ENCODE measurements at regions not wholly inside any gene's neighbourhood (a gene's known extent, or its start where the extent isn't known, plus 50 kb on each side); places are given as distances from the start of the nearest gene placed in this dataset.
A peak's percentile ranks its signal among the peaks of the same experiment; 100 is the strongest.
"Not testable (repeated sequence)": the region's sequence is repeated elsewhere in the genome, so short reads cannot be mapped to it uniquely, and the experiment has no call there.

GRCh38 chr5:177941386-177941785, 54.7 kb downstream of the PROP1 start:
- not testable (repeated sequence) for DNase-seq

- peak; percentile 35 to 52 for DNase-seq
Observed at GRCh38 chr5:177939246-177940171, 56.5 kb downstream of the PROP1 start.

GRCh38 chr5:177938767-177939166, 57.3 kb downstream of the PROP1 start:
- not testable (repeated sequence) for DNase-seq

GRCh38 chr5:177934233-177934632, 61.8 kb downstream of the PROP1 start:
- not testable (repeated sequence) for DNase-seq

DNA sequence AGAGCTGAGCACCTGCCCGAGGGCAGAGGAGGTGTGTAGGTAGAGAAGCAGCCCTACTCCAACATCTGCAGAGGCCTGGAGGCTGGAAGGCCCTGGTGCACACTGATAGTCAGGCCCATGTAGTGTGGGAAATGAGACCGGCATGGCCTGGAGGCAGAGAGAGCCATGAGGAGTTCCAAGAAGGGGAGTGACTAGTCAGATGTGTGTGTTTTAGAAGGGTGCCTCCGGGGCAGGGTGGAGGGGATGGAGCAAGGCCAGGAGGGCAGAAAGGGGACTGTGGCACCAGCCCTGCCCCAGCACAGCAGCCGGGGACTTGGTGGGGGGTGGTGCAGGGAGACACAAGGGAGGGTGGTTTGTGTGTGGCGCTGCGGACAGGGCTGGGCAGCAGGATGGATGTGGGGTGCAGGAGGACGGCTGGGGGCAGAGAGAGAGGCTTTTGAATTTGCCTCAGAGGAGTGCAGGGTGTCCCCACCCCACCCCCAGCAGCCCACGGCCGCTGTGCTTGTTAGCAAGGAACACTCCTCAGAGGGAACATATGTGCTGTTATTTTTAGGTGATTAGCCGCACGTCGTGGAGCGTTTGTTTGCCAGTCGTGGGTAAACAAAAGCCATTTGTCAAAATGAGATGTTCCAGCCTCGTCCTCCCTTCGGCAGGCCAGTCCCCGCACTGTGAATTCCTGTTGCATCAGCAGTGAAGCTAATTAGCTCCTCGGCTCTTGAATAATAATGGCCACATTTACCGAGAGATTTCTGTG, 65.6 kb downstream of the PROP1 start:
- not testable (repeated sequence) for DNase-seq

GRCh38 chr5:177929618-177930017, 66.4 kb downstream of the PROP1 start:
- not testable (repeated sequence) for DNase-seq

GRCh38 chr5:177927500-177927899, 68.5 kb downstream of the PROP1 start:
- DNase-seq: not testable (repeated sequence)

DNA sequence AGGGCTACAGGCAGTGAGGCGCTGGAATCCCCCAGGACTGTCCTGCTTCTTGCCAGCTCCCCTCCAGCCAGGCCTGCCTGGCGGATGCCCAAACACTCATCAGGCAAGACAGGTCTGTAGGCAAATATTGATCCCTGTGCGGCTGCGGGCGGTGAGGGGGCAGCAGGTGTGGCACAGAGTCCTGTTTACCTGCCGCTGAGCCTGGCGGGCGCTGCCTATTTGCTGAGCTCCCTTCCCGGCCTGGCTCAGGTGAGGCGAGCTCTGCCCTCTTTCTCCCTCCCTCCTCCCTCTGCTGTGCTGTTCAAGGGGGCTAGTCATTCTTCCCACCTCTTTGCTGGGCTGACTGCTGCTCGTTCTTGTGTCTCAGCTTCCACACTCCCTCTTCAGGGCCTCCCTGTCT, 71.5 kb downstream of the PROP1 start:
- not testable (repeated sequence) for DNase-seq

GRCh38 chr5:177923837-177924236, 72.2 kb downstream of the PROP1 start:
- not testable (repeated sequence) for DNase-seq

- not testable (repeated sequence) for DNase-seq
Observed at GRCh38 chr5:177923189-177923588, 72.9 kb downstream of the PROP1 start.

GRCh38 chr5:177909261-177909660, 86.8 kb downstream of the PROP1 start:
- not testable (repeated sequence) for DNase-seq

- DNase-seq: not testable (repeated sequence)
Observed at GRCh38 chr5:177902806-177903205, 93.2 kb downstream of the PROP1 start.

DNA sequence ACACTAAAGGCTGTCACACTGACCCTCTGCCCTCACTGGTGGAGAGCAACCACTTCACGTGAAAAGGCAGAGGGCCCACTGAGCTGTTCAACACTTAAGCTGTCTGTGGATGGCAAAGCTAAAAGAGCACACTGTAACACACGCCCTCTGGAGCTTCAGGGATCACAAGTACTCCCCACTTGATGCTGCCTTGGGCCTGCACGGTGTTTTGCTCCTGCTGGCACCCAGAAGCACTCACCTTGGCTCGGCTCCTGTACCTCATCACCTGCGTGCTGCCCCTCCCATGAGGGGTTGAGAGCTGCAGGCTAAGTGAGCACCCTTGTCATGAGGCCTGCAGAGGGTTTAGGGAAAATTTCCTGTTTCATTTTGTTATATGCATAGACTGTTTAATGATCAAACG, 96.0 kb downstream of the PROP1 start:
- not testable (repeated sequence) for DNase-seq

GRCh38 chr5:177894681-177895453, 101.2 kb downstream of the PROP1 start:
- not testable (repeated sequence) for DNase-seq

DNA sequence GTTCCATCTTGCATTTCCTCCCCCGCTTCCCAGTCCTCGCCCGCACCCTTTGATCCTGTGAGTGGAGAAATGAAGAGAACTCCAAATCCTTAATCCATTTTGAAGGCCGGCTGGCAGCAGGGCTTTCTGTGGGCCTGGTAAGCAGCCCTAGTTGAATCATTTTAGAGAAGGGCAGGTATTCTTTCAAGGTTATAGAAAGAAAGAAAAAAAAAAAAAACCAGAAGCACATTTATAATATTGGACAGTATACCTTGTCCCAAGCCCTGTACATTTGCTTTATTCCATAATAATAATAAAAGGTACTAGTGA, 103.7 kb downstream of the PROP1 start:
- DNase-seq: not testable (repeated sequence)

GRCh38 chr5:177891547-177892356, 104.3 kb downstream of the PROP1 start:
- peak; percentile 43 to 48 for DNase-seq

DNA sequence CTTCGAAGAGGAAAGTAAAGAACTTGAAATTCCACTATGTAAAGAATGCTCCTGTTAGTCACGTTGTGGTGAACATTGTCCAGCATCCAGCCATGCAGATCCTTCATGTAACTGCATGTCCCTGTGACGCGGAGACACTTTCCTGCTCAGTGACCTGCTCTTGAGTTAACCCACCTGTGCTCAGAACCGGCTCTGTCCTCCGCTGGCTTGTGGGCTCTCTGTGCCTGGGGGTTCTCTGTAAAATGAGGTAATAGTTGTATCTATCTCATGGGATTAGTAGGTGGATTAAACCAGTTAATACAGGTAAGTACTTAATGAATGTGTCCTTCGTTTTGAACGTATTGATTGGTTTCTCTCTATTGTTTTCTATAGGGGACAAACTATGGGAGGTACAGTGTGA, 100.6 kb upstream of the FAM153A start:
- not testable (repeated sequence) for DNase-seq

- not testable (repeated sequence) for DNase-seq
Observed at GRCh38 chr5:177875900-177876238, 93.2 kb upstream of the FAM153A start.

GRCh38 chr5:177875013-177875899, 92.6 kb upstream of the FAM153A start:
- DNase-seq: not testable (repeated sequence)

DNA sequence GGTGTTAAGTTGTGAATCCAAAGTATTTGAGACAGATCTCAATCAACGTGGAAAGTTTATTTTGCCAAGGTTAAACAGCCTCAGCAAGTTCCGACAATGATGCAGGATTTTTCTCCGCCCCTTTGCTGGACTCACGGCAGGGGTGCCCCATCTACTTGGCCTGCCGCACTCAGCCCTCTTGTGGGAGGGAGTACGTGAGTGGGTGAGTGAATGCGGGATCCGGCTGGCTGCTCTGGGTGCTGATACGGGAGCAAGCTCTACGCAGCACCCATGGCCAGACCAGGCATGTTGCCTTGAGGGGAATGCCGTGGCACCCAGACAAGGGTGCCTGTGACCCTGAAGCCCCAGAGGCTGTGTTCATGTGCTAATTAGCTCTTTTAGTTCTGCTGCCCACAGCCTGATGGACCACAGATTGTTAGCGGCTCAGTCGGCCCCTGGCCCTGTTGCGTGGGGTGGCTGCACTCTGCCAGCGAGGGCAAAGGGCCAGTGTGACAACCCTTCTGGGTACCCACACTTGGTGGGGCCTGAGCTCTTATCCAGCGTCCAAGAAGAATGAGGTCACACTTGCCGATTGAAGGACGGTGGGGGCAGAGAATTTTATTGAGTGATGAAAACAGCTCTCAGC, 81.2 kb upstream of the FAM153A start:
- not testable (repeated sequence) for DNase-seq
